C4-2B (cell line): ENCODE measurements at regions not wholly inside any gene's neighbourhood (a gene's known extent, or its start where the extent isn't known, plus 50 kb on each side); places are given as distances from the start of the nearest gene placed in this dataset.

Experiments used
- ZFX ChIP-seq: fragments of 450-650 bp; IDR thresholded peaks from 2 replicates; pipeline ENCODE4 v1.6.1; 2017
- TF ChIP-seq, protein P1 (sequence below): fragments of 450-650 bp; conservative IDR thresholded peaks from 2 replicates; pipeline ENCODE4 v1.5.1; 2017; ENCODE audit warnings: mild to moderate bottlenecking

DNA sequence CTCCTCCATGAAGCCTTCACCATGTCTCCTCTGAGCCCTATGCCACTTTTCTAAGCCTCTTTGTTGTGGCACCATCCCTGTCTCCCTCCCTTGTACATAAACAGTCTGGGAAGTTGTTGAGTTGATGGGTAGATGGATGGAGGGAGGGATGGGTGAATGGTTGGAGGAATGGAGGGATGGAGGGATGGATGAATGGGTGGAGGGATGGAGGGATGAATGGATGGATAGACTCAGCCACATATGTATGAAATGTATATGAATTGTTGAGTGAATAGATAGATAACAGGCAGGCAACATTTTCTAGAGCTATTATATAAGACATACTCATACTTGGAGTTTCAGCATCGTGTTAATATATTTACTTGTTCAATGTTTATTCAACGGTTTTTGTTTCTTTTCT is 58.3 kb upstream of the HES1 start:
- TF ChIP-seq, protein P1, sequence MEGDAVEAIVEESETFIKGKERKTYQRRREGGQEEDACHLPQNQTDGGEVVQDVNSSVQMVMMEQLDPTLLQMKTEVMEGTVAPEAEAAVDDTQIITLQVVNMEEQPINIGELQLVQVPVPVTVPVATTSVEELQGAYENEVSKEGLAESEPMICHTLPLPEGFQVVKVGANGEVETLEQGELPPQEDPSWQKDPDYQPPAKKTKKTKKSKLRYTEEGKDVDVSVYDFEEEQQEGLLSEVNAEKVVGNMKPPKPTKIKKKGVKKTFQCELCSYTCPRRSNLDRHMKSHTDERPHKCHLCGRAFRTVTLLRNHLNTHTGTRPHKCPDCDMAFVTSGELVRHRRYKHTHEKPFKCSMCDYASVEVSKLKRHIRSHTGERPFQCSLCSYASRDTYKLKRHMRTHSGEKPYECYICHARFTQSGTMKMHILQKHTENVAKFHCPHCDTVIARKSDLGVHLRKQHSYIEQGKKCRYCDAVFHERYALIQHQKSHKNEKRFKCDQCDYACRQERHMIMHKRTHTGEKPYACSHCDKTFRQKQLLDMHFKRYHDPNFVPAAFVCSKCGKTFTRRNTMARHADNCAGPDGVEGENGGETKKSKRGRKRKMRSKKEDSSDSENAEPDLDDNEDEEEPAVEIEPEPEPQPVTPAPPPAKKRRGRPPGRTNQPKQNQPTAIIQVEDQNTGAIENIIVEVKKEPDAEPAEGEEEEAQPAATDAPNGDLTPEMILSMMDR, result no peak
- TF ChIP-seq ZFX, result no peak
